HEK293 (cell line): ENCODE measurements at regions not wholly inside any gene's neighbourhood (a gene's known extent, or its start where the extent isn't known, plus 50 kb on each side); places are given as distances from the start of the nearest gene placed in this dataset.

Experiments used
- BCL11A ChIP-seq: fragments of 450-650 bp; formaldehyde crosslinking; IDR thresholded peaks from 2 replicates; pipeline ENCODE4 v1.5.1; 2016; ENCODE audit warnings: low read depth, missing biosample characterization, missing genetic modification characterization
- CTCF ChIP-seq: fragments of 450-650 bp; formaldehyde crosslinking; IDR thresholded peaks from 2 replicates; pipeline ENCODE4 v1.5.1; 2016; ENCODE audit warnings: missing biosample characterization, missing genetic modification characterization
- GFI1B ChIP-seq: fragments of 450-650 bp; formaldehyde crosslinking; IDR thresholded peaks from 2 replicates; pipeline ENCODE4 v1.5.1; 2016; ENCODE audit warnings: missing biosample characterization, missing genetic modification characterization
- KLF9 ChIP-seq: fragments of 450-650 bp; formaldehyde crosslinking; IDR thresholded peaks from 2 replicates; pipeline ENCODE4 v1.5.1; 2016; ENCODE audit warnings: missing biosample characterization, missing genetic modification characterization, low read depth
- REPIN1 ChIP-seq: fragments of 450-650 bp; formaldehyde crosslinking; IDR thresholded peaks from 2 replicates; pipeline ENCODE4 v1.5.1; 2017; ENCODE audit warnings: missing biosample characterization, missing genetic modification characterization, low read depth
- ZBTB17 ChIP-seq: fragments of 450-650 bp; formaldehyde crosslinking; IDR thresholded peaks from 2 replicates; pipeline ENCODE4 v1.5.1; 2016; ENCODE audit warnings: missing biosample characterization, missing genetic modification characterization
- ZNF350 ChIP-seq: fragments of 450-650 bp; formaldehyde crosslinking; IDR thresholded peaks from 2 replicates; pipeline ENCODE4 v1.5.0; 2017; ENCODE audit warnings: missing biosample characterization, mild to moderate bottlenecking, missing genetic modification characterization
- ZNF621 ChIP-seq: fragments of 450-650 bp; formaldehyde crosslinking; IDR thresholded peaks from 2 replicates; pipeline ENCODE4 v1.5.1; 2017; ENCODE audit warnings: missing biosample characterization, missing genetic modification characterization

- TF ChIP-seq GFI1B (tag by site-specific recombination) = no peak
- TF ChIP-seq CTCF = no peak
- no peak for TF ChIP-seq ZNF350 (tag by site-specific recombination)
- TF ChIP-seq KLF9 = no peak
- no peak for TF ChIP-seq BCL11A
- no peak for TF ChIP-seq ZBTB17
- TF ChIP-seq REPIN1 = no peak
- no peak for TF ChIP-seq ZNF621 (tag by site-specific recombination)
Measured at GRCh38 chr10:128723631-128724205, 597.5 kb upstream of the MKI67 start.
